GM19238 (cell line): ENCODE measurements at regions not wholly inside any gene's neighbourhood (a gene's known extent, or its start where the extent isn't known, plus 50 kb on each side); places are given as distances from the start of the nearest gene placed in this dataset.

Experiments used
- DNase-seq: peaks from one replicate; pipeline ENCODE4 v3.0.0; 2011; ENCODE audit warnings: low spot score; ENCODE audit not compliant: insufficient read length

- no peak for DNase-seq
These were observed 135.2 kb upstream of the TCF21 start for GRCh38 chr6:133753756-133754155.

DNA sequence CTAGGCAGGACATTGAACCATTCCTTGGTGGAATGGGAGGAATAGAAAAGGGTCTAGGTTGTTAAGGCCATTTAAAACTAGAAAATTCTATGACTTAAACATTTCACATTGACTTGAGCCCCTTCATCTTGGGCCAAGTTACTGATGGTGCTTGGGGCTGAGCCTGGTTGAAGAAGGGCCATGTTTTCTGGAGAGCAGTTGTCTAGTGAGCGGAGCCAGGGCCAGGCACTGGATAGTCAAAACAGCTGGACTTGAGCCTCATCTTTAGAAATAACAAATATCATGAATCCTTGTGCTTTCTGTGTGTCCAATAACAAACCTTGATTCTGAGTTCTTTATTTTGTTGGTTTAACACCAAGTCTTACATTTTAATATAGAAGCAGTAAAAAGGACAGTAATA is 134.6 kb upstream of the TCF21 start:
- DNase-seq, result no peak

DNA sequence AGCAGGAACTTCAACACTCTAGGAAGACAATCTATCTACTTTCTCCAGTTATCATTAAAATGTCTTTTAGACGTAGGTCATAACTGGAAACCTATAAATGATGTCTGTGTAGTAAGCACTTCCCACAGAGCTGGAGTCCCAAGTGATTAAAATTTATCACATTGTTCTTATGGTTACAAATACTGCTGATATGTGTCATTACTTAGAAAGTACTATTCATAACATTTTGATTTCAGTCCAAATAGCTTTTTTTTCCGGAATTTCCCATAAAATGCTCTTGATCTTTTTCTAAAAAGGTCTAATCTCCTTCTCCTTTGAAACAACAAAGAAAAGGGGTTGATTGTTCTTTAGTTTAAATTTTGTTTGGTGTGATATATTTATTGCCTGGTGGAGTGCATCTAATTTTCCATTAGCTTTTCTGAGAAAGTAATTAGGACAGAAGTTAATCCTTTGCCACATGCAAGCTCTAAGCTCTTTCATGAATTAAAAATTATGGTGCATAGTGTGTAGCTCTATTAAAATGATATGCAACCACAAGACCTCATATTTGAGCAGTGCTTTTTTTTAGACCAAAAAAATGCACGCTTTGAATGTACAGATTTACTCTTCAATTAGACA is 132.7 kb upstream of the TCF21 start:
- DNase-seq, result no peak

- no peak for DNase-seq
These were observed 131.6 kb upstream of the TCF21 start for GRCh38 chr6:133757335-133757734.

DNA sequence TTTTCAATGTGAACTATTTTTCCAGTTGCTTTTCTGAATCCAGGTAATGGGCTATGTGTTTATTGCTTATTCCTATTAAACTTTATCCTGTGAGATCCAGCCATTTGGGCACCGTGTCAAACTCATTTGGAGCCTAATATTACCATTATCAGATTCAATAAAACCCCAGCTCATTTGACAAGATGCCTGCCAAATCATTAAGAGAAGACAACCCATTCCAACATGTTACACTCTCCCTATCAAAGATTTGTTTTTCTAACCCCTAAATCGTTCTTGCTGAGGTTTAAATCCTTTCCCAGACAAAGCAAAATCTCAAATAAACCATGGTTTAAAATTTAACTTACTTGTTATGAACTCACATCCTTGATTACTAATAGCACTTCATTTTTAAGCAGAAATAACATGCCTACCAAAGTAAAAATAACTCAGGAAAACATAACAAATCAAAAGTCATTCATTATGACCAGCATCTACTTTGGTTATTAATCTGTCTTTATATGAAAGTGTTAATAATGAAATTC is 130.0 kb upstream of the TCF21 start:
- DNase-seq, result no peak

DNA sequence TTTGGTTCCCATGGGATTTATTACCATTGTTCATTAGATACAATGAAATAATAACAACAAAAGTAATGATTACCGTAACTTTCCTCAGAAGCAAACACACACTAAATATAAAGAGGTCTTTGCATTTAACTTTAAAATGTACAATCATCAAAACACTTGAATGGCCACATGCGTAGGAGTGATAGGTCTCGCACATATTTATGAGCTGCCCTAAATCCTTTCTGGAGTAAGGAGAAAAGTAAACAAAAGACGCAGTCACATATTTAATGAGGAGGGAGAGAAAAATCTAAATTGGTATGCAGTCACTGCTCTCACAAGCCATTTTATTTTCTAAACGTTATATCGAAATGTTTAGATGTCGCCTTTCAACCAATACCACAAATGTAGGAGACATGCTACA is 129.4 kb upstream of the TCF21 start:
- DNase-seq, result no peak

- DNase-seq, result no peak
These were observed 127.2 kb upstream of the TCF21 start for GRCh38 chr6:133761706-133762105.

- DNase-seq, result no peak
These were observed 124.7 kb upstream of the TCF21 start for GRCh38 chr6:133764008-133764753.

GRCh38 chr6:133764754-133765208 is 124.1 kb upstream of the TCF21 start:
- no peak for DNase-seq

DNA sequence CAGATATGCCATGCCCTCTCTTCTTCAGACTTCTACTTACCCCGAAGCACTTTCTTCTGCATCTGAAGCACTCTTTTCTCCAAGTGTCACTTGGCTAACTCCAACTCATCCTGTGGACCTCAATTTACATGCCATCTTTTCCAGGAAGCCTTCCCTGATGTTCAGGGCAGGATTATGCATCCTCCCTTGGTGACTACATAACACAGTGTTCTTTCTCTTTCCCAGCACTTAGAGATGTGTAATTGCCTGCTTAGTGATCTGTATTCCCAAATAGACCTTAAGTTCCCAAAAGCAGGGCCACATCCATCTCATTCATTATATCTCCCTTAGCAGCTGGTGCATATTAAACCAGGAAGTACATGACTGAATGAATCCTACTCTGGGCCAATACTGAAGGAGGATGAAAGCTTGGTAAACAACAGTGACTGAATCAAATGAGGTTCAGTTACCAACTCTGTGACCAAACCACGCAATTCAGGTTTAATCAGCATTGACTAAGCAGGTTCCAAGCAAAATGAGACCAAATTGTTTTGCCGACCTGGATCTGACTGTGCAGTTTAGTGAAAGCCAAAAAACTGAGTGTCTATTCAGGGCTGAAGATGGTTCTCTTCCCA is 121.4 kb upstream of the TCF21 start:
- no peak for DNase-seq

GRCh38 chr6:133768656-133769295 is 120.1 kb upstream of the TCF21 start:
- DNase-seq, result no peak

GRCh38 chr6:133769463-133769862 is 119.5 kb upstream of the TCF21 start:
- no peak for DNase-seq

- DNase-seq, result no peak
These were observed 116.3 kb upstream of the TCF21 start for GRCh38 chr6:133772567-133772966.

DNA sequence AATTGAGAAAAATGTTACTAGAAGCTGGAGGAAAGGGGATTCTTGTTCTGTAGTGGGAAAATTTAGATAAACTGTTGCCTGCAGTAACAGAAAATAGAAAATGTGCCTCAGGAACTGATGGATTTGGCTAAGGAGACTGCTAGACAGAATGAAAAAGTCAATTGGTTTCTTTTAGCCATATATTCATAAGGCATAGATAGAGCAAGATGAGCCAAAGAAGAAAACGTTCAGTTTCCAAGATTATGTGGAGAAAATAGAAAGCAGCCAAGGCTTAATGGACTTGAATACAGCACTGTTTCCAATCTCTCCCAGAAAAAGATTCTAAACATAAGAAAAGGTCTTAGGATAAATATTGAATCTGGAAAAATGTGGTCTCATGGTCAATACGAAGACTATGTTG is 115.1 kb upstream of the TCF21 start:
- DNase-seq, result no peak

DNA sequence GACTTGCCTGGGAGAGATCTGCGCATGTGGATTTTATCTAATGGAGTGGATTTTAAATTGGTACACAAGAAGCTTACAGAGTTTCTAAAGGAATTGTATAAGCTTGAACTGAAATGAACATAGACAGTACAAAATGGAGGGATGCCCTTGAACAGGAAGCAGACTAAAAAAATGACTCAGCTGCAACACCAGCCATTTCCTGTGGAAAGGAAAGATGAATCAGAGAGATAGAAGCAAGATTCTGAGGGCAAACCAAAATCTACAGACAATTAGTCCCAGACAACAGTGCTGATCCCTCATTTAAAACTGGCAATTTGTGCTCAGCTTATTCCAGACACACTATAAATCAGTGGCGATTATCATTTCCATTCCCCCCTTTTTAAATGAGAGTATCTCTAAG is 114.6 kb upstream of the TCF21 start:
- no peak for DNase-seq

DNA sequence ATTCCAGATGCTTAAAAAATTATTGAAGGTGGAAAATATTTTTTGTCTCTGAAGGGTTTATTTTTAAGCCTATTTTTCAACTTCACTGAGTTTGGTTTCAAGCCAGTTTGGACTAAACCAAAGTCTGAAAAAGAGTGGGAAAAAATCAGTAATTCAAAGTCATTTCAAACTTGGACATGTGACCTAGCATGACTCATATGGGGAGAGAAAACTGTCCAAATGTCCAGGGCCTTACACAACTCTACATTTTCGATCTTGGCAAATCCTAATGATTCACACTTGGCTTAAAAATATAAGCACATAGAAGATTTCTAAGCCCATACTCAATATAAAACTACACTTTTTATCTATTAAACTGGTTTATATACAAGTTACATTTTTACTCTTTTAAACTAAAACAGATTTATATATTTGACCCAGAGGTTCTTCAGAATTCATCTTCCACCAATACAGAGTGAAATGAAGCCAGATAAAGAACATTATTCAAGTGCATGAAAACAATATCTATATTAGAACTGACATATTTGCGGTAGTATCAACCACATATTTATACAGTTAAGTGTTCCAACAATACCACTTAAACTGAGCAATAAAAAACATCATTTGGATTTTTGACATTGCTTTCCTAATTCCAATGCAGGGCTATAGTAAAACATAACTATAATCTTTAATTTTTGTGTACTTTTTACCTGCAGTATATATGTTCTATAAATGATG is 110.3 kb upstream of the TCF21 start:
- no peak for DNase-seq

GRCh38 chr6:133779916-133780695 is 108.8 kb upstream of the TCF21 start:
- no peak for DNase-seq

DNA sequence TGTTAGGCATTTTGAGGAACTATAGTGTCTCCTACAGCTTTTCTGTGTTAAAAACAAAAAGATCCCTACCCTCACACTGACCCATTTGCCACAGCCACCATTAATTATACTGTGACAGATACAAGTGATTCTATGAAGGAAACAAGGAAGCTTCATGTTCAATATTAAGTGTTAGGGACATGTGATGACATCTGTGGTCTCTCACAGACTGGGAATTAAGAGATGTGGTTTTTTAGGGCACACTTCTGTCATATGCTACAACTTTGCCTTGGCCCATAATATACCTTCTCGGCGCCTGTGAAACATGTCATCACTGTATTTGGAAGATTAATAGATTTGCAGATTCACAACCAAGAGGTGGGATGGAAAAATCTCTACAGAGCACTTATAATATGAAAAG is 102.9 kb upstream of the TCF21 start:
- DNase-seq, result no peak

- no peak for DNase-seq
These were observed 101.8 kb upstream of the TCF21 start for GRCh38 chr6:133787122-133787521.

DNA sequence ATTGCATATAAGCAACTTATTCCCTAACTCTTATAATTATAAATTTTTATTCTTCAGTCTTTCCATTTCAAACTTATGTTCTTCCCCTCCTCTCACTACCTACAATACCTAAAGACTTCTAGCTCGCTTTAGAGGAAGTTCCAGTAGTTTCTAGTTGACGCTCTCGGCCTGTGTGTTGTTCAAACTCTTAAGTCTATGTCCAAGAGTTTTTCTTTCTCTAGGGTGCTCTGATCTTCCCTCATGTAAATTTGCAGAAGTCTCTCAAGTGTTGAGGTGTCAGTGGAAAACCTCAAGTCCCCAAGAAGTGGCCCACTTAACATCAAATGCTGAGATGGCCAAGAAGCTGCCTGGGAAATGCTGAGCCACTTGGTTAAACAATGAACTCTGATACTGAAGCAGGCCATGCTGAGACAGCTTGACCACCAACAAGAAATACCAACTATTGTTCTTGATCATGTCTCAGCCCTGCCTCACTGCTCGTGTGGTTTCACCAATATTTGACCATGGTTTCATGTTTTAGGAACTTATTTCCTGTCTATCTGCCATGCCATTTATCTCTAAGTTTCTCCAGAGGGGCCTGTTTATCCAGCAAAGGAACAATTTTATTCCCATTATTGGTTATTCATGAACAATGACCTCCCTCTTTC is 100.9 kb upstream of the TCF21 start:
- DNase-seq, result no peak
